Stimulated activated CD4-positive, alpha-beta T cell treated with anti-CD3 and anti-CD28 coated beads, Interleukin-4, amount 100 ng/mL, for 1 hour (primary cell): ENCODE measurements at regions not wholly inside any gene's neighbourhood (a gene's known extent, or its start where the extent isn't known, plus 50 kb on each side); places are given as distances from the start of the nearest gene placed in this dataset.
"Not testable (repeated sequence)": the region's sequence is repeated elsewhere in the genome, so short reads cannot be mapped to it uniquely, and the experiment has no call there.

Source experiments
- DNase-seq: peaks from one replicate; pipeline ENCODE4 v3.0.0-alpha.2; 2020

DNA sequence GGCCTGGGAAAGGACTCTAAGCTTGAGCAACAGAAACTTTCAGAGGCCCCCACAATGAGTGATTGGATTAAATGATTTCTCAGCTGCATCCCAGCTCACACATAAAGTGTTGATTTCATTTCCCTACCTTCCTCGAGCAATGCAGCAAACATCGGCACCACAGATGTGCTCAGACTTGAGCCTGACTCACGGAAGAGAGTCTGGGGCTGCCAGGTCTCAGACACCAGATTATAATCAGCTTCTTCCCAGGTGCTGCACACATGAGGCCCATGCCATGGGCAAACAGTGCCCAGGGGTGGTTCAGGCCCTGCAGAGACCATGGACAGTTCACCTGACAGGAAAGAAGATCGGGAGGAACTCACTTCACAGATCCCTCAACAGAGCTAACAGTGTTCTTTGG lies 226.6 kb upstream of the TENM4 start:
- DNase-seq: no peak

DNA sequence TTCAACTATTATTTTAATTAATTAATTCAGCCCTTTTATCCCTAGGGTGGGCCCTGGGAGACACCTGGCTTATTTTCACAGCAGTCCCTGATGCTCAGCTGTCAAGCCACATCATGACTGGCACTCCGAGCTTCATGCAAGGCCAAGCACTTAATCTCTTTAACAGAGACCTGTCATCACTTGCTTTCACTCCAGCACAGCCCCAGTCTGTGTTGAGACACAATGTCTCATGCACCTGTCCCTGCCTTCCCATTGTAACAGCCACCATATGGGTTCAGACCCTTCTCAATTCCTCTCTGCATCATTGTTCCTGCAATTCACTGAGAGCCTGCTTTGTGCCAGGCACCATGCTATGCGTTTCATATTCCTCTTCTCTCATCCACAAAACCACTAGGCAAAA lies 222.2 kb upstream of the TENM4 start:
- DNase-seq: no peak

DNA sequence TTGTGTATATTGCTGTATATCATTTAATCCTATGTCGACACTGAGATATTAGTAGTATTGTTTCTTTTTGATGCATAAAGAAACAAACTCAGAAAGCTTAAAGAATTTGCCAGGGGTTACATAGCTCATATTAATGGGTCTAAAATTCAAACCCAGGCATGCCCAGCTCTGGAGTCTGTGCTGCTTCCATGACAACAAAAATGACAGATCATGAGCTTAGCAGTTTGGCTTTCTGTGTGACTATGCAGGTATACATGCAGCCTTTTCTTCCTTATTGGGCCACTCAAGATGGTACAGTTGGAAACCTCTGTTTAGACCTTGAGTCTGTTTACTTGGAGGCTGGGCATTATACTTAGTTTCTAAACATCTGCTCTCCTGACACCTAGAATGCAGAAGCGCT lies 220.5 kb upstream of the TENM4 start:
- DNase-seq: no peak

DNA sequence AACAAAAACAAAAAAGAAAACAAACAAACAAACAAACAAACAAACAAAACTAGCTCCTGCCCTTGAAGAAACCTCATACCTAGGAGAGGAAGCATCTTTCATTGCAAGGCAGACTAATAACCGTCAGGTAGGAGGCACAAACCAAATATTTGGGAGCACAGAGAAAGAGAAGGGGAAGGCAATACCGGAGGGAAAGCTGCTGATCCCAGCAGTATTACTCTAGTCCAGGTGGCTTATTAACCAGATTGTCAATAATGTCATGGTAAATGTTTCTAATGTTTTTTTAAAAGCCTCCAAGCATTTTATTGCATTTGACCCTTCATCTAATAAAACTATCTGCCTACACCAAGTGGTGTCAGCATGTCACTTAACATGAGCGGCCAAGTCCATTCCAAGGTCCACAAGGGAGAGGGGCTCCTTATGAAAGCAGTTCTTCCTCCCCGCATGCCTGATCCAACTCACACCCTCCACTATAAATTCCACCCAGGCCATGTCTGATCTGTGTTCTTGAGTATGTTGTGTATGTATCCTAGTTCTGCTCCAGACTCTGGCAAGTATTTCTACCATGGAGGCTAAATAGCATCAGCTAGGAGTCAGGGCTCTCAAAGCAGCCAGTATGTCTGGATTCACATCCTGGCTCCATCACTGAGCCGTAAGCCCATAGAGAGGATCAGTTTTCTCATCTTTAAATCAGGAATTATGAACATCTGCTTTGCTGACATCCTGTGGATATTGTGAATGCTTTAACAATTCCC lies 208.1 kb upstream of the TENM4 start:
- no peak for DNase-seq

DNA sequence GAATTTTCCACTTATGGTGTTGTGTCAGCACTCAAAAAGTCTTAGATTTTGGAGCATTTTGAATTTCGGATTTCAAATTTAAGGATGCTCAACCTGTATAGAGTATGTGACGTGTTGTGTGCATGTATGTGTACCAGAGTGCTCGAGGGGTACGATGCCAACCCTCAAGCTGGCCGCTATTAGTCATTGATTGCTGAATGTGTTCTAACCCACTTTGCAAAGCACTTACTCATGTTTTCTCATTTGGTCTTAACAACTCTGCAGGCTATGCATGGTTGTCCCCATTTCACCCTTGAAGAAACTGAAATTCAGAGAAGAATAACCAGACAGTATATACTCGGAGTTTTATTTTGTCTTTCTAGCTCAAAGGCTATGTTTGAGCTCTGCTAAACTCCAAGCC lies 196.4 kb upstream of the TENM4 start:
- no peak for DNase-seq

DNA sequence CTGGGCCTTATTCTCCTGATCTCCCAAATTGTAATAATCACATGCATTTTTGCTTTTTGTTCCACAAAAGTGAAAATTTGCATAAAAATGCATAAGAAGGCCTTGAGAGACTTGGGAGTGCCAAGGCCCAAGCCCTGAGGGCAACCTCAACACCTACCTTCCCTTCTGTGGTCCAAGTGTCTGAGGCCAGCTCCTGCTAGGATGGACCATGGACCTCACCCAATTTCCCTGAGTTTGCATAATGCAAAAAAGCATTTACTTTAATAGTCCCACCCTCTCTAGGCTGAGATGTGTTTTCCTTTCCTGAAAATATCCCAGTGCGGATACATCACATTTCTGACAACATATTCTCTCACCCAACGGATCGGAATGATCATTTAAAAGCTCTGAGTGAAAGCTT lies 194.1 kb upstream of the TENM4 start:
- no peak for DNase-seq

DNA sequence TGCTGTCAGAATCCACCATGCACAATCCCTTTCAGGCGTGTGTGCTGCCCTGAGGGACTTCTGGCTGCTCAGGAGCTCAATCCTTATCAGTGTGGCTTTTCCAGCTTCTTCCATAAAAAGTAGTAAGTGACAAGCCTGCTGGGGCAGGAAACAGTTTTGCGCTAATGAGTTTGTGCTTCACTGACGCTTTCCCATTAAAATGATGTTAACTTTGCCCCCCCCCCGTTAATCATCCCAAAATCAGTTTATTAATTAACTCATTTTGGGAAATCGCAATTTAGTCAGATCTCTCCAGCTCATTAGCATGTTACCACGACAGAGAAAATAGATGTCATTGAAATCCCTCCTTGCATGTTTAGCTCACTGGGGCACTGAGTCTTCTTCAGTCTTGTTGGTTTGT lies 186.5 kb upstream of the TENM4 start:
- DNase-seq: no peak

DNA sequence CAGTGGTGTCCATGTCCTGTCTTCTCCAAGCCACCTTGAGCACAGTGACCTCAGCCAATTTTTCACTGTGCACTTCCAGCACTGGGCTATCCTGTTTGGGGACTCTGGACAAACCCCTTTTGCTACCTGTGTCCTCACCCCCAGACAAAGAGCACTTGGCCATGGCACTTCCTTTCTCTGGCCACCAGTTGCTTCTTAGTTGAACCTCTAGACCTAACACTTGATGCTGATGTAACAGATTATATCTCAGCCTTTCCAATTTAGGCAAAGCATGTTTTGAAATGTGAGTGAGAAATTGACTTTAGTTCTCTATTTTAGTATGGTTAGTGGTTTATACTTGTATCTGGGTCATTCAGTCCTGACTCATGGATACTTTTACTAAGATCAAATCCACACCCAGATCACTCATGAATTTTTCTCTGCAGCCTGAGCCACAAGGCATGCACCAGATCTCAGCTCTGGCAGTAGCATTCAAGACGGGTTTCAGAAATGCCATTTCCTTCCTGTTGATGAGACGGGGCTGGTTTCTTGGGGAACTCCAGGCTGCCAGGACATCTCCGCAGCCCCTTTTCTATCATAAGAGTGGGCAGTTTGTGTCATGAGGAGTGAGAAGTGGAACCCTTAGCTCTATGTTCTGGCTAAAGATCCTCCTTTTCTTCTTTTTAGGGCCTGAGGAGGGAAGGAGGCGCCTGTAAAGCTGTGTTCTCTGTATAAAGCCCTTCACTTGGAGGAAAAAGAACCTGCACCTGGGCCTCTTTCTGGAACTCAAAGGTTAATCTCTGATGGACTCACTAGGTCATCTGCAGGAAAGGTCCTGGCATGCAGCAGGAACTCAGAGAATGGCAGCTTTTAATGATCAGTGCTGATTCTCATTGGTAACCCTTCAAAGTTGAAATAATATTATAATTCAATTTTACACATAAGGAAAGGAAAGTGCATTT lies 185.6 kb upstream of the TENM4 start:
- DNase-seq: no peak

DNA sequence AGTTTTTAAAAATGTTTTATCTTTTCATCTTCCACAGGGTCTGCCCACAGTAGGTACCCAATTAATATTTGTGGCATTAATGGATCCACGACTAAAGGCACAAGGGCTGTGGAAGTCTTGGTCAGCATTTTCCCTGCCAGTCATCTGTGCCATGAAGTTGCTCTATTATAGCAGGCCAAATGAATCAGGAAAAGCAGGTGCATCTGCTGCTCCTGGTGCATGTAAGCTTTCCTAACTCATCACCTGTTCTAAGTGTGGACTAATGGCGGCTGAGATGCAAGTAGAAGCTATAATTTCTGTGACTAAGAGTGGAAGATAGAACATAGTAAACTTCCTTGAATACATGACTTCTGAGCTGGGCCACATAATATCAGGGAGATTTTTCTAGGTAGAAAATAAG lies 182.5 kb upstream of the TENM4 start:
- no peak for DNase-seq

DNA sequence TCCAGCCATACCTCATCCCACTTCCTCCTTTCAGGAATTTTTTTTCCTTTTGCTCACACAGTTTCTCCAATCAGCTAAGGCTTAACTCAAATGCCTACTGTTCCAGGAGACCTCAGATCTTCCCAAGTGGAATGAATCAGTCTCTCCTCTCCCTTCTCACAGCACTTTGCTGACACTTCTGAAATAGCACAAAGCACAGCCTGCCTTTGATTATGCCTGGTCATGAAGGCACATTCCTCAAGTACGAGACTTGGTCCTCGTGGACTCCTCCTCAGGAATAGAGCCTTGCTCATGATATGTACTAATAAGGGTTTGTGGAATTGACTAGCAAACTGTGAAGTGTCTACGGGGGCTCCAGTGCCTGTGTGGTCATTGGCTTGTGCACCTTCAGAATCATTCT lies 176.7 kb upstream of the TENM4 start:
- DNase-seq: no peak

DNA sequence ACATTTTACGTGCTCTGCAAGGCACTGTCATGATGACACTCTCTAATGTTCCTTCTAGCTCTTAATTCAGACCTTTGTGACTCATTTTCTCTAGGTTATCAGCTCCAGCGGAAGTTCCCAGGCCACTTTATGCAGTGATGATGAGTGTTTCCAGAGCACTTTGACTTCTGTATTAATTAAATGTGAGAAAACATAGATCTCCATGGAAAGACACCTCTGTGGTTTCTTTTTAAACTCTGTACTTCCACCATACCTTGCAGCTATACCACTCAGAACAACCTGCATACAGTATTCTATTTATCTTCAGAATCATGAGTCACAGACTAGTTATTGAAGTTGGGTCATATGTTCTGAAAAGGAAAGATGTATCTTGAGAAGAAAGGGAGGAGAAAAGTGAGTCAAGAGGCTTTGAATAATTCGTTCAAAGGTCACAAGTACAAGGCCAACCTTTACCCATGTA lies 175.6 kb upstream of the TENM4 start:
- no peak for DNase-seq

DNA sequence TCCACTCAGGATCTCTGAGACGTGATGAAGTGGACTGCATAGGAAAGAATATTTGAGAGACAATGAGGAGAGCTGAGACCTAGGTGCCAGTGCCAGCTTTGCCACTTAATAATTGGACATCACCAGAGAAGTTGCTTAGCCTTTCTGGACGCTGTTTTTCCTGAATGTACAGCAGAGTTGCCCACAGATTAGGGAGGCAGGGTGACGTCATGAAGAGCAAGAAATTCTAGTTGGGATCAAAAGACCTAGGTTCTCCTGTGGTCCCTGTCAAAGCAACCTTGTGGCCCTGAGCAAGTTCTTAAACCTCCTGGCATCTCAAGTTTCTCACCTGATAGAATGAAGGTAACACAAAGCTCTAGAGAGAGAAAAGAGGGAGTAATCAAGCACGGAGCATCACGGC lies 174.6 kb upstream of the TENM4 start:
- no peak for DNase-seq

DNA sequence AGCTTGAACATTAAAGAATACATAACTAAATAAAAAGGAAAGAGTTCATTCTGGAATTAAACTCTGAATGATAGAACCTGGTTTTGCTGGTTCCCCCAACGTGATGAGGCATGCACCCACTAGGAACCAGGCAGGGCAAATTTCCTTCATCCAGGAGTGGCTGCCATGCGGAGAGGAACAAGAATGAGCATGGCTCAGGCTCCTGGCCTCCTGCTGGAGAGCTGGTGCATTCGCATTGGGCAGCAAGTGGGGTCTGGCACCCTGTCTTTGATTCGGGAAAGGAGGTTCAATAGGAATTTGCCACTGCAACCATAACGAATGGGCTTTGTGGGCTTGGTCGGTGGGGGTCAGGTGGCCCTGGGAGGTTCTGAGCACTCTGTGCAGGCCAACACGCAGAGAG lies 169.8 kb upstream of the TENM4 start:
- no peak for DNase-seq

DNA sequence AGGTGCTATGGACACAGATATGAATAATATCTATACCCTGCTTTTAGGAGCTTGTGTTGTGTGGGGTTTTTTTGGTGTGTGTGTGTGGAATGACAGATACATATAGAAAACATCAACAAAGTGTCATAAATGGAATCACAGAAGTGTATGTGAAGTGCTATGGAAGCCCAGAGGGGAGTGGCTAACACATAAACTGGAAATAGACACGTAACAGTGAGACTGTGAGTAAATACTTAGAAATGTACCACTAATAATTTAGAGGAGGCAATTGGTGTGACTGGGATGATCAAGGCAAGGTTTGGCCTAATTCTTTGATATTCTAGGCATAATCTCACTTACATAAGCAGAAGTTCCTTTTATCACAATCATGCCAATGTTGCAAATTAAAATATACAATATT lies 169.3 kb upstream of the TENM4 start:
- no peak for DNase-seq

DNA sequence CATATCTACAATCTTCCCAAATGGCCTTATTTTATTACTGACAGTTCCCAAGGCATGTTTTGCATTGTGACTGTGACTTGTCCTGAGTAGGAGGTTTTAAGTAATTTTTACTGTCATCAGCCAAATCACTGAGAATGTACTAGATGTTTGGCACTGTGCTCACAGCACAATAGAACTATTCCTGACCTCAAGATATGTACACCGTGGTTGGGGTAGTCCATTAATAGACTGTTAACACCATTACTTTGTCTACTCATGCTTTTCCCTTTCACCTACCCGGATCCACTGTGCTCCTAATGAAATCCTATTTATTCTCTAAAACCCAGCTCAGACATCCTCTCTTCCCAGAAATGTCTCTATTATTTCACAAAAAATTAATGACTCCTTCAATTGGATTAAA lies 168.7 kb upstream of the TENM4 start:
- no peak for DNase-seq

DNA sequence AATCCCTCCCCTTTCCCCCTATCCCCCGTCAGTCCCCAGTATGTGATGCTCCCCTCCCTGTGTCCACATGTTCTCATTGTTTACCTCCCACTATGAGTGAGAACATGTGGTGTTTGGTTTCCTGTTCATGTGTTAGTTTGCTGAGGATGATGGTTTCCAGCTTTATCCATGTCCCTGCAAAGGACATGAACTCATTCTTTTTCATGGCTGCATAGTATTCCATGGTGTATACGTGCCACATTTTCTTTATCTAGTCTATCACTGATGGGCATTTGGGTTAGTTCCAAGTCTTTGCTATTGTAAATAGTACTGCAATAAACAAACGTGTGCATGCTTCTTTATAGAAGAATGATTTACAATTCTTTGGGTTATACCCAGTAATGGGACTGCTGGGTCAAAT lies 165.6 kb upstream of the TENM4 start:
- DNase-seq: not testable (repeated sequence)

DNA sequence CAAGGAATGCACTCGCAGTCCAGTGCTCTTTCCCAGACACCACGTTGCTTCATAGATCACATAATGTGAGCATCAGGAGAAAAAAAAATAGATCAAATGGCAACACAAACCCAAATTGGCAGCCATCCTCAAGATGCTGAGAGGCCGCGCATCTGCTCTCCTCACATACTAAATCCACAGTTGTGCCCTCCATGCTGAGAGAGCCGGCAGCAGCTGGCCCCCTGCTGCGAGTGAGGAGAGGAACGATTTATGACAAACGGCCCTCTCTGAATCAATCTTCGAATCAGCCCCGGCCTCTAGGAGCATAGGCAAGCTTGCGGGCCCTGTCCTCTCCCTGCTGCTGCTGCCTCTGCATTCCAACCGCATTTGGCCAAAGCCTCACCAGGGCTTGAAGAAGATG lies 159.9 kb upstream of the TENM4 start:
- no peak for DNase-seq

DNA sequence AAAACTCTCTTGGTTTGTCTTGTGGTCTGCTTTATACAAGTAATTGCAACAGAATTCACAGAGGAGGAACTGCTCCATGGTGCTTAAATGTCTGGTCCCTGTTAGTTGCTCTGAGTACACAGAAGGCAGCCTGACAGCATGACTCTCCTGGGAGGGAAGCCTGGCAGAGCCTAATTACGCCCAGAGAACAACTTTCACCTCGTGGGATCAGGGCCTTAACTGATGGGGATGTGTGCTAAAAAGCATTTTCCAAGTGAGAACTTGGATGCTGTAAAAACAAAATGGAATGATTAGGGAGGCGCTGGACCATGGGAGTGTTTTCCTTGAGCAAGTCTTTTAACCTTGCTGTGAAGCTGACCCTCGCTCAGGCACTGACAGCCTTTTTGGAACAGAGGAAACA lies 154.0 kb upstream of the TENM4 start:
- no peak for DNase-seq

DNA sequence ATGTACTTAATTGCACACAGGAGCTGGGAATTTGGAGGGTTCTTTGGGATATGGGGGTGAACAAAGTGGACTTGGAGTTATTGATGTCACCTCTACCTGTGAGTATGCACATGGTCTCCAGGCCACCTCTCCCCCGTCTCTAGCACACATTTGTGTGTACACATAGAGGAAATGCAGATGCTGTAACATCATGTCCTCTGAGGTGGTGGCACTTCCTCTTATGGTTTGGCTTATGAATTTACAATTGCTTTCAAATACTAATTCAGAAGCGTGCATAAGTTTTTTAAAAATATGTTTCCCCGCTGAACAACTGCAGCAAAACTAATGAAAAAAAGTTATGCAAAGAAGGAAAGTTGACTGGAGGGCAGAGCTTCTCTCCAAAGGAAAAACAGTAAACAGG lies 152.0 kb upstream of the TENM4 start:
- no peak for DNase-seq

DNA sequence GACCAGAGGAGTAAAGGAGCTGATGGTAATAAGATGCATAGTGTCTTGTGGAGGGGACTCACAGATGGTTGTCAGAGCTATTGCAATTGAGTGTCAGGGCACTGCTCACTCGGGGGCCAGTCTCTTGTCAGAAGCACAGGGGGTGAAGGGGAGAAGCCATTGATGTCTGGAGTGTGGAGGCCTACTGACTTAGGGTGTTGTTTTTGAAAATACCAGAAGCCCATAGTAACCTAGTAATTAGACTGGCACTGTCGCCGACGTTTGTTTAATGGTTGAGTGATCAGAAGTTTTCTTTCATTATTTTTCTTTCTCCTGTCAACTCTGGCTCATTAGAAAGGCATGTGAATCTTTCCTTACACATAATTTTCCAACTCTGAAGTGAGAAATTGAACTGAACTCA lies 151.6 kb upstream of the TENM4 start:
- DNase-seq: no peak

DNA sequence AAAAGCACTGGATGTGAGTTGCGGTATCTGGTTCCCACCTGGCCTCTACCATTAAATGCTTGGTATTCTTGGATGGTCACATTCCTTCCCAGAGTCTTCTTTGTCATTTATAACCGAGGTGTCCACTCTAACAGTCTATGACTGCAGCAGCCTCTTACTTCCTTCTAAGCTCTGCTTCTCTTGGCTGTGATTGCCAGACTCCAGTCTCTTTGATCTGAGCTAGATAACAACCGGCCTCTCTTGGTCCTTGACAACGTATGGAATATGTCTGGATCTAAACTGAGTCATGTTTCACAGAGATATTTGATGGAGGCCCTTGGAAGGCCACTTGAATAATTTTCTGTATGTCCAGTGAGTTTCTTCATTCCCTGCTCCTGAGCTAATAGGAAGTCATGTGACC lies 141.6 kb upstream of the TENM4 start:
- no peak for DNase-seq

DNA sequence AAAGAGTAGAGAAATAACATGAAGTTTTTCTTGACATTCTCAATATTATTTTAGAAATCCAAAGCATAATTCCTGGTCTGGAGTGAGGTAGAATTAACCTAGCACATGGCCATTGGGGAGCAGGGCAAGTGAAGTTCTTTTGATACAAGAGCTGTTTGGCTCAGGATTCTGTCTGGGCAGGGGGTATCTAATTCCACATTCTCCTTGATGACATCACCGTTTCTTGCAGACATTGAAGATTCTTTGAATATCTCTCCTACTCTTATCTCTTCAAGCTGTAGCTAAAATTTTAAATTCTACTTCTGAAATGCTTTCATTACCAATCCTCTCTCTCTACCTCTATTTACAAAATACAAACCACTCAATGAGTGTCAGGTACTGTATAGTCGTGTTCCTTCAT lies 138.2 kb upstream of the TENM4 start:
- DNase-seq: no peak

DNA sequence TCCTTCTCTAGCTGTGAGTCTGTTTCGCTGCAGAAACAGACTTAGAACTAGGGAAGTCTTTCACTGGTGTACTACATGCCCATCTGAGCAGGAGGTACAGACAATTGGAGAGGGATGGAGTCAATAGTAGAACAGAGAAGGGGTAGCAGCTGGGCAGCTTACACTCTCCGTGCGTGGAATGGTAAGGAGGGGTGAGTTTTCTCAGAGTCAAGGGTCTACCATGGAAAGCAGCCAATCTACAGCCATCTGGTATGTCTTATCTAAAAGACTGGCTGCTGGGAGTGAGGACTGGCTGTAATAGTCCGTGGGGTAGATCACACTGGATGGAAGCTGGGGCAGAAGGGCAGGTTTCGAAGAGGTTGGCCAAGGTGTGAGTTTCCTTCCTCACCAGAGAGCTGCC lies 137.3 kb upstream of the TENM4 start:
- DNase-seq: no peak

DNA sequence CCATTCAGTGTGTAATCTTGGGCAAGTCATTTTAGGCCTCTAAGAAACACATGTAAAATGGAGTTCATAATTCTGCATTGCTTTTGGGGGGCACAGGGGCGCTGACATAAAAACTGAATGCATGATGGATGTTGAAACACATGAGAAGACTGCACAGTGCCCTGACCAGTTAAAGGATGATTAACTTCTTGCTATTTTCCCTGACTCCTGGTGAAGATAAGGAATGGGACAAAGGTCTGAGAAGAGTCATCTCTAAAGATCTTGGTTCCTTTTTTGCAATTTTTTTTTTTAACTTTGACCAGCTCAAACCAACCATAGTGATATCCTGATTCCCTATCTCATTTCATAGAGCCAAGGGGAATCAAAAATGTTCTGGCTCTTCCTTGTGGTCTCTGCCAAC lies 134.9 kb upstream of the TENM4 start:
- no peak for DNase-seq
